Caco-2 (cell line): ENCODE measurements at regions not wholly inside any gene's neighbourhood (a gene's known extent, or its start where the extent isn't known, plus 50 kb on each side); places are given as distances from the start of the nearest gene placed in this dataset.

Source experiments
- BruUV-seq: library from RNA; stranded (reverse); fragments of 400-500 nt; replicated peaks from 2 replicates; lab custom pipeline; 2021; lab: Mats Ljungman, UMichigan
- CTCF ChIA-PET: fragments of 300-600 bp; sonication (Branson Sonifier 250); formaldehyde crosslinking; loops from one replicate; lab custom pipeline; 2022; ENCODE audit warnings: antibody characterized with exemption; lab: Charles Lee
- POLR2A ChIA-PET: fragments of 300-600 bp; sonication (Branson Sonifier 250); formaldehyde crosslinking; loops from one replicate; lab custom pipeline; 2022; ENCODE audit warnings: antibody characterized with exemption; lab: Charles Lee
- DNase-seq, 2 experiments: peaks; one replicate each; pipeline versions ENCODE4 v3.0.0 to v3.0.0-alpha.2; 2020 to 2022
- H3K27me3 ChIP-seq: replicated peaks from 2 replicates; pipeline ENCODE4 v1.6.0; 2011; ENCODE audit warnings: low read length; ENCODE audit not compliant: control insufficient read depth, insufficient read depth
- H3K36me3 ChIP-seq: 2 replicates; pipeline ENCODE4 v1.5.1; 2011; ENCODE audit warnings: low read length; ENCODE audit not compliant: control insufficient read depth, insufficient read depth
- H3K4me1 ChIP-seq: fragments of 250-450 bp; sonication (Bioruptor Pico); 2 replicates; pipeline ENCODE4 v1.5.1; 2020; ENCODE audit warnings: mild to moderate bottlenecking
- H3K4me3 ChIP-seq: 2 replicates; pipeline ENCODE4 v1.5.1; 2011; ENCODE audit warnings: low read depth, mild to moderate bottlenecking, control low read depth, low read length
- H3K9me3 ChIP-seq: fragments of 250-450 bp; sonication (Bioruptor Pico); 2 replicates; pipeline ENCODE4 v1.5.1; 2020; ENCODE audit warnings: mild to moderate bottlenecking, moderate library complexity
- H3K27ac Mint-ChIP-seq: one replicate; pipeline ENCODE4 v1.8.0; 2022; ENCODE audit warnings: mixed read lengths; ENCODE audit not compliant: unreplicated experiment
- H3K27me3 Mint-ChIP-seq: one replicate; pipeline ENCODE4 v1.8.0; 2022; ENCODE audit warnings: mixed read lengths; ENCODE audit not compliant: insufficient read depth, unreplicated experiment
- H3K36me3 Mint-ChIP-seq: one replicate; pipeline ENCODE4 v1.8.0; 2022; ENCODE audit warnings: mild to moderate bottlenecking, mixed read lengths; ENCODE audit not compliant: insufficient read depth, unreplicated experiment
- H3K4me1 Mint-ChIP-seq: one replicate; pipeline ENCODE4 v1.8.0; 2022; ENCODE audit warnings: low read depth, mixed read lengths; ENCODE audit not compliant: unreplicated experiment
- H3K4me3 Mint-ChIP-seq: one replicate; pipeline ENCODE4 v1.8.0; 2022; ENCODE audit warnings: mild to moderate bottlenecking, moderate library complexity, mixed read lengths; ENCODE audit not compliant: unreplicated experiment
- H3K9me3 Mint-ChIP-seq: one replicate; pipeline ENCODE4 v1.8.0; 2022; ENCODE audit warnings: mixed read lengths; ENCODE audit not compliant: unreplicated experiment
- intact Hi-C: fragments of 100-400 bp; cut with micrococcal nuclease; formaldehyde crosslinking; loops from one replicate; pipeline ENCODE4 v1.10.0; 2022; ENCODE audit not compliant: unreplicated experiment
- TF ChIP-seq, protein P1 (sequence below), 2 experiments: fragments of 200-600 bp in 1 of 2; IDR thresholded peaks; 1 replicate in 1 of 2; 2 replicates in 1 of 2; pipeline versions ENCODE4 v1.5.1 to v1.8.0; 2011 to 2022; ENCODE audit warnings: antibody characterized with exemption in 1 of 2, control low read depth in 1 of 2, inconsistent platforms in 1 of 2, low read depth in 1 of 2, low read length in 1 of 2, mild to moderate bottlenecking in 1 of 2, moderate library complexity in 1 of 2; ENCODE audit not compliant: insufficient read depth in 1 of 2, severe bottlenecking in 1 of 2, unreplicated experiment in 1 of 2

DNA sequence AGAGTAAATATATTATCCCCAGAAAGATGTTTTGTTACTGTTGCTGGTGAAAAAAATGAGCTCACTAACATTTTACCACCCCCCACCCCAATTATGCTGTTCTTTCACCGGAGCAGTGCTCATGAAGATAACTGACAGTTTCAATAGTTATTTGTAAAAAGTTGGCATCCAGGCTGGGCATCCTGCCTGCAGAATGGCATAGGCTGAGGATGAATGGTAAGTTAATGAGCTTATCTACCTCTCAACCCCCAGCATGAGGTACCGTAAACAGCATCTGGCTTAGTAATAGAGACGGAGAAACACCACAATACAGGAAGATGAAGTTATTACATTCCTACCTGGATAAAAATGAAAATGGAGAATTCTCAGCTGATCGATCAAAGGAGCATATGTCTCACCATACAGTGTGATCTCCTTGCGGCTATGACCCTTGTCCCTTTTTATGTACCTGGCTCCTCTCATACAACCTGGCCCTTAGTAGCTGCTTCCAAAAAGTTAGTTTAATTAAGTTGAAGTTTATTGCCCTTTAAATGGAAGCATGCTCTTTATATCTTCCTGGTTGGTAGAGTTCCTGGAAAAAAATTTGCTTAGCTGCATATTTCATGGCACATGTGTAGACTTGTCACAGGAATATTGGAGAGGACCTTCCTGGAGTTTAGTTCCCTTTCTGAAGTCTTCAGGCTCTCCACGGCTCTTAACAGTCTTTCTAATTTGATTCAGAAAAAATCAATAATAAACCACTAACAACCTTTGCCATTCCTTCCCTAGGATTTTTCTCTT, 61.2 kb upstream of the MPHOSPH6 start:
- BruUV-seq, result no TSS peak
- H3K36me3 Mint-ChIP-seq, result no peaks in the 10 kb centered on the region
- intact Hi-C loops, result loop anchor here (5.0 kb wide), 1 partner anchor 54 kb away; no protein-coding TSS in a partner anchor
- peaks cover 12% of the 10 kb centered on the region for H3K27me3 Mint-ChIP-seq
- ChIA-PET POLR2A (no interaction called here), CTCF (interaction anchor here (0.7 to 2.0 kb wide), 4 partner anchors 32 to 292 kb away, joined by 3 to 42 read pairs (median 3); partner anchors contain the start of gene HSD17B2)
- H3K9me3 Mint-ChIP-seq, result no peaks in the 10 kb centered on the region
- Histone ChIP-seq H3K36me3 (no peaks in the 10 kb centered on the region), H3K4me3 (no peak overlapping the region), H3K4me1 (no peaks in the 10 kb centered on the region), H3K27me3 (no peaks in the 10 kb centered on the region), H3K9me3 (no peaks in the 10 kb centered on the region)
- no peak for DNase-seq
- H3K27ac Mint-ChIP-seq, result no peak overlapping the region
- H3K4me3 Mint-ChIP-seq, result no peak overlapping the region
- TF ChIP-seq, protein P1, sequence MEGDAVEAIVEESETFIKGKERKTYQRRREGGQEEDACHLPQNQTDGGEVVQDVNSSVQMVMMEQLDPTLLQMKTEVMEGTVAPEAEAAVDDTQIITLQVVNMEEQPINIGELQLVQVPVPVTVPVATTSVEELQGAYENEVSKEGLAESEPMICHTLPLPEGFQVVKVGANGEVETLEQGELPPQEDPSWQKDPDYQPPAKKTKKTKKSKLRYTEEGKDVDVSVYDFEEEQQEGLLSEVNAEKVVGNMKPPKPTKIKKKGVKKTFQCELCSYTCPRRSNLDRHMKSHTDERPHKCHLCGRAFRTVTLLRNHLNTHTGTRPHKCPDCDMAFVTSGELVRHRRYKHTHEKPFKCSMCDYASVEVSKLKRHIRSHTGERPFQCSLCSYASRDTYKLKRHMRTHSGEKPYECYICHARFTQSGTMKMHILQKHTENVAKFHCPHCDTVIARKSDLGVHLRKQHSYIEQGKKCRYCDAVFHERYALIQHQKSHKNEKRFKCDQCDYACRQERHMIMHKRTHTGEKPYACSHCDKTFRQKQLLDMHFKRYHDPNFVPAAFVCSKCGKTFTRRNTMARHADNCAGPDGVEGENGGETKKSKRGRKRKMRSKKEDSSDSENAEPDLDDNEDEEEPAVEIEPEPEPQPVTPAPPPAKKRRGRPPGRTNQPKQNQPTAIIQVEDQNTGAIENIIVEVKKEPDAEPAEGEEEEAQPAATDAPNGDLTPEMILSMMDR (IDR thresholded peaks at IDR 0.05; ENCODE audit: insufficient read depth in 1 of 2, low read depth in 1 of 2, low read length in 1 of 2, severe bottlenecking in 1 of 2, unreplicated experiment in 1 of 2), result no peak
- H3K4me1 Mint-ChIP-seq, result no peaks in the 10 kb centered on the region

DNA sequence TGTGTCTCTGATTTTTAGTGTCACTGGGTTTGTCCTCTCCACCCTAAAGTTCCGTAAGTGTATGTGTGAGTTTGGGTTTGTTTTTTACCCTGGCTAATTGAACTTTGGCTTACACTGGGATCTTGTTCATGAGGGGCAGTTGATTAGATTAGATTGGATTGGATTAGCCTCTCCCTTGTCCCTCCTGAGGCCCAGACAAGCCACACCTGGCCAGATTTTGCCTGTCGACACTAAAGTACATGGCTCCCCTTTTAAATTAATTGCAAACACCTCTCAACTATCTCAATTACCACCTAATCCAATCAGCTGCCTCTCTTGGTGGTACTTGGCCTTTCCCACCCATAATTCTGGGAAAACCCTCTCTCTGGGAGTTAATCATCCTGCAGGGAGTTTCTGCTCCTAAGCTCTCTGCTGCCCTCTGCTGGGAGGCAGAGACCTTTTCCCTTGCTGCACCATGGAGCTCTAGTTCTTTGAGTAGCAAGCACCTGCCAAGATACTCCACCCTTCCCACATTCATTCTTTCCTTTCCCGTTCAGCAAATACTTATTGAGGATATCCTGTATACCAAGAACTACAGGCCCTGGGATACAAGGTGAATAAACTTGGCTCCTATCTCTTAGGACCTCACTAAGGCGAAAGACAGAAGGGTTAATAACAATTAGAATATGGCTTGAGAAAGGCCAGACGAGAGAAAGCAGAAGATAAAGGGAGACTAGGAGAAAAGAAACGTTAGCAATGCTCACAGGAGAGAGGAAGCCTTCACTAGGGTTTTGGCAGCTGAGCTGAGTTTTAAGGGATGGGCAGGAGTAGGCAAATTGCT, 60.0 kb upstream of the MPHOSPH6 start:
- Histone ChIP-seq H3K27me3 (no peaks in the 10 kb centered on the region), H3K4me1 (no peaks in the 10 kb centered on the region), H3K9me3 (no peaks in the 10 kb centered on the region), H3K4me3 (no peak overlapping the region), H3K36me3 (no peaks in the 10 kb centered on the region)
- intact Hi-C loops, result loop anchor here (1.0 to 5.0 kb wide), 4 partner anchors 53 to 340 kb away; no protein-coding TSS in a partner anchor
- no TSS peak for BruUV-seq
- POLR2A ChIA-PET, result interaction anchor here (0.6 kb wide), 1 partner anchor 51 kb away, joined by 4 read pairs; no protein-coding TSS in a partner anchor
- H3K27ac Mint-ChIP-seq, result no peak overlapping the region
- H3K4me3 Mint-ChIP-seq, result no peak overlapping the region
- H3K36me3 Mint-ChIP-seq, result no peaks in the 10 kb centered on the region
- H3K4me1 Mint-ChIP-seq, result no peaks in the 10 kb centered on the region
- DNase-seq, result peak; percentile 77 to 84
- CTCF ChIA-PET, result interaction anchor here (0.6 to 2.0 kb wide), 21 partner anchors 10 to 329 kb away, joined by 3 to 42 read pairs (median 3); partner anchors contain the start of genes HSD17B2 and MPHOSPH6
- H3K9me3 Mint-ChIP-seq, result no peaks in the 10 kb centered on the region
- H3K27me3 Mint-ChIP-seq, result peaks cover 9% of the 10 kb centered on the region
- TF ChIP-seq, protein P1 (IDR thresholded peaks at IDR 0.05; ENCODE audit: insufficient read depth in 1 of 2, low read depth in 1 of 2, low read length in 1 of 2, severe bottlenecking in 1 of 2, unreplicated experiment in 1 of 2), result peak; percentile 97 to 98

DNA sequence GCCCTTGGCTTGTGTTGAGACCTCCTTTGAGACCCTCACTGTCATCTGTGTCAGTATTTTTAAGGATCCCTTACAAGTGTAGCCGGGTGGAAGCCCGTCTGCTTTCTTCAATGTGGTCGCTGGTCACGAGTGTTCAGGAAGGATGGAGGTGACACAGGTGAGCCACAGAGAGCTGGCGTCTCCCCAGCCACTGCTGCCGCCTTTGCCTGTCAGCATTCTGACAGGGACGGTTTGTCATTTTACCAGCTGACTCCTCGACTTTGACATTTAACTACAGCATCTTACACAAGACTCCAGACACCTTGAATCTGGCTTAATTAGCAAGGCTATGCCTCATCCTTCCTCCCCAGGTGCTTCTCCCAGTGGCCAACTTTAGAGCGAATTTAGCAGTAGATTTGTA, 56.3 kb upstream of the MPHOSPH6 start:
- CTCF ChIA-PET, result no interaction called here

More for the DNA sequence above, 56.3 kb upstream of the MPHOSPH6 start:
- DNase-seq, result no peak
- Mint-ChIP-seq H3K27ac (no peak overlapping the region), H3K4me3 (no peak overlapping the region), H3K27me3 (peaks cover 16% of the 10 kb centered on the region), H3K9me3 (no peaks in the 10 kb centered on the region), H3K36me3 (no peaks in the 10 kb centered on the region), H3K4me1 (no peaks in the 10 kb centered on the region)
- Histone ChIP-seq H3K36me3 (no peaks in the 10 kb centered on the region), H3K27me3 (no peaks in the 10 kb centered on the region; the same call in 1 of the 2 replicates), H3K4me3 (no peak overlapping the region), H3K9me3 (no peaks in the 10 kb centered on the region), H3K4me1 (no peaks in the 10 kb centered on the region)
- no TSS peak for BruUV-seq
- POLR2A ChIA-PET, result no interaction called here
- intact Hi-C loops, result no loop called here
- TF ChIP-seq, protein P1 (IDR thresholded peaks at IDR 0.05; ENCODE audit: insufficient read depth in 1 of 2, low read depth in 1 of 2, low read length in 1 of 2, severe bottlenecking in 1 of 2, unreplicated experiment in 1 of 2), result no peak
